ENCODE measurements at regions not wholly inside any gene's neighbourhood (a gene's known extent, or its start where the extent isn't known, plus 50 kb on each side); places are given as distances from the start of the nearest gene placed in this dataset.
A peak's percentile ranks its signal among the peaks of the same experiment; 100 is the strongest.

- H3K27ac ChIP-seq: no peak overlapping the region
These were observed 84.3 kb upstream of the THRB start for GRCh38 chr3:24578951-24579421.

GRCh38 chr3:24582431-24583403 lies 88.1 kb upstream of the THRB start:
- intact Hi-C loops (cut with DNase I; ENCODE audit: low total_unique reads): no loop called here
- TF ChIP-seq CTCF (IDR thresholded peaks at IDR 0.05): peak in 1 of 4 experiments; percentile 3
- TF ChIP-seq POLR2A (IDR thresholded peaks at IDR 0.05): no peak
- Histone ChIP-seq H3K9me3 (no peaks in the 10 kb centered on the region), H3K4me1 (no peaks in the 10 kb centered on the region), H3K36me3 (no peaks in the 10 kb centered on the region), H3K27me3 (no peaks in the 10 kb centered on the region), H3K4me3 (no peak overlapping the region), H3K27ac (no peak overlapping the region)
- DNase-seq: no peak

More at GRCh38 chr3:24578951-24579421, 84.3 kb upstream of the THRB start:
- TF ChIP-seq CTCF (IDR thresholded peaks at IDR 0.05) (no peak), POLR2A (IDR thresholded peaks at IDR 0.05) (no peak)
- H3K36me3 ChIP-seq: no peaks in the 10 kb centered on the region
- H3K9me3 ChIP-seq: no peaks in the 10 kb centered on the region
- H3K4me3 ChIP-seq: no peak overlapping the region
- intact Hi-C loops (cut with DNase I; ENCODE audit: low total_unique reads): no loop called here
- no peaks in the 10 kb centered on the region for H3K27me3 ChIP-seq
- no peak for DNase-seq
- H3K4me1 ChIP-seq: no peaks in the 10 kb centered on the region

- intact Hi-C loops (cut with DNase I; ENCODE audit: low total_unique reads): no loop called here
- TF ChIP-seq POLR2A (IDR thresholded peaks at IDR 0.05) (no peak), CTCF (IDR thresholded peaks at IDR 0.05) (no peak)
- Histone ChIP-seq H3K27me3 (no peaks in the 10 kb centered on the region), H3K27ac (no peak overlapping the region), H3K4me3 (no peak overlapping the region), H3K9me3 (no peaks in the 10 kb centered on the region), H3K4me1 (peaks cover 0 to 5% of the 10 kb centered on the region in 2 donors), H3K36me3 (no peaks in the 10 kb centered on the region)
- no peak for DNase-seq
These were observed 92.3 kb upstream of the THRB start for GRCh38 chr3:24586920-24587319.

GRCh38 chr3:24588629-24589512 lies 94.2 kb upstream of the THRB start:
- Histone ChIP-seq H3K27ac (peak overlapping the region; percentile 28 to 36), H3K9me3 (no peaks in the 10 kb centered on the region), H3K36me3 (no peaks in the 10 kb centered on the region), H3K4me1 (peaks cover 0 to 5% of the 10 kb centered on the region in 2 donors), H3K27me3 (no peaks in the 10 kb centered on the region), H3K4me3 (no peak overlapping the region)
- intact Hi-C loops (cut with DNase I; ENCODE audit: low total_unique reads): no loop called here
- no peak for DNase-seq
- TF ChIP-seq CTCF (IDR thresholded peaks at IDR 0.05) (no peak), POLR2A (IDR thresholded peaks at IDR 0.05) (no peak)
